ENCODE measurements at regions not wholly inside any gene's neighbourhood (a gene's known extent, or its start where the extent isn't known, plus 50 kb on each side); places are given as distances from the start of the nearest gene placed in this dataset.

DNA sequence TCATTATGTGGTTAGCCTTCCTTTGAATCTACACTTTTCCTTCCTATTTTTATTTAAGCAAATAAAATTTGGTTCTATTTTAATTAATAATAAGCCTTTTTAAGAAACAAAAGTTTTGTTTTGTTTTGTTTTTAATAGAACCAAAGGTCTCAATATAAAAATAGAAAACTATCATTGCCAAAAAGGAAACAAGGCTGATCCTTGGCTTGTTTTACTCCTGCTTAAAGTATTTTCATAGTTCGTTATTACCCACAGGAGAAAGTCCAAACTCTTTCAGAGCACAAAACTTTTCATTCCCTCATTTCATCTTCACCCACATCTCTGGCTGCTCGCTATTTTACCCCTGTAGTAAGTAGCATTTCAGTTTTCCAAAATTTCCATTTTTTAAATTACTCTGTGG is 374.8 kb downstream of the SEMA3D start:
- no peaks in the 10 kb centered on the region for H3K36me3 ChIP-seq
- H3K9me3 ChIP-seq = no peaks in the 10 kb centered on the region
- H3K27me3 ChIP-seq = no peaks in the 10 kb centered on the region
- intact Hi-C loops (cut with DNase I) = no loop called here
- 50 to 60% methylated on average over 2 of the region's 2 CpGs for WGBS, 2 donors
- H3K4me1 ChIP-seq = peaks cover 0 to 11% (median 5%) of the 10 kb centered on the region in 4 donors
- TF ChIP-seq POLR2AphosphoS5 (IDR thresholded peaks at IDR 0.05) = no peak
- no peak overlapping the region for H3K27ac ChIP-seq
- no peak for DNase-seq
- H3K4me3 ChIP-seq = no peak overlapping the region

DNA sequence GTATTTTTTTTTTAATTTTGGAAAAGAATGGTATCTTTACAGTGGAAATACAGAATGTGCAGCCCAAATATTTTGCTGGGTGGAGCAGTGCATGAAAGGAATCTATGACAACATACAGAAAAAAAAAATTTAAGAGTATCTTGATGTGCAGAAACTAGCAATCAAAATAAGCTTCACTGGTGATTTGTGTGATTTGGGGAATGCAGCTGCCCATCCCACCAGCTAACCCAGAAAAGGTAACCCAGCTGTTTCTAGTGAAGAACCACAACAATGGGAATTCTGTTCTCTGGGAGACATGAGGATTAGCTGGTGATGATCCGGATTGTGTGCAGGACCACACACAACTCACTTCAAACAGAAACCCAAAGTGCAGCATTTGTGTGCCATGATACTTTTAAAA is 375.5 kb downstream of the SEMA3D start:
- 73 to 80% methylated on average over 1 of the region's 1 CpG for WGBS, 2 donors

DNA sequence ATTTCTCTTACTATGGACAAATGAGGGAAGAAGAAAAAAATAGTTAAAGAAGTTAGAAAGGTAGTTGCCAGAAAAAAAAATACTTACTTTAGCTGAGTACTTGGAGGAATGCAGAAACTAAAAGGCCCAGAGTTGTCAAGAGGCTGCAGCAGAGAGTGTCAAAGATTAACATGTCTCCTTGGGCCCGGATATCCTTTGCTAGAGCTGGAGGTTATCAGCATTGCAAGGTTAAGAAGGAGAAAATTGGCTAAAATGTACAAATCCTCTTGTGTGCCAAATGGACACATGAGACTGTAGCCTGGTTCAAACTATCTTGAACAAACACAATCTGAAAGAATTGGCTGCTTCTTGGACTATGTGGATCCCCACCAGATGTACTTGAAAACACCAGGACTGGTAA is 377.0 kb downstream of the SEMA3D start:
- intact Hi-C loops (cut with DNase I) = no loop called here
- Histone ChIP-seq H3K27ac (no peak overlapping the region), H3K27me3 (no peaks in the 10 kb centered on the region), H3K4me1 (peaks cover 0 to 11% (median 5%) of the 10 kb centered on the region in 4 donors), H3K9me3 (no peaks in the 10 kb centered on the region), H3K4me3 (no peak overlapping the region), H3K36me3 (no peaks in the 10 kb centered on the region)
- TF ChIP-seq POLR2A (IDR thresholded peaks at IDR 0.05) (no peak), EP300 (IDR thresholded peaks at IDR 0.05) (no peak), POLR2AphosphoS5 (IDR thresholded peaks at IDR 0.05) (no peak)
- TF ChIP-seq, protein P1, sequence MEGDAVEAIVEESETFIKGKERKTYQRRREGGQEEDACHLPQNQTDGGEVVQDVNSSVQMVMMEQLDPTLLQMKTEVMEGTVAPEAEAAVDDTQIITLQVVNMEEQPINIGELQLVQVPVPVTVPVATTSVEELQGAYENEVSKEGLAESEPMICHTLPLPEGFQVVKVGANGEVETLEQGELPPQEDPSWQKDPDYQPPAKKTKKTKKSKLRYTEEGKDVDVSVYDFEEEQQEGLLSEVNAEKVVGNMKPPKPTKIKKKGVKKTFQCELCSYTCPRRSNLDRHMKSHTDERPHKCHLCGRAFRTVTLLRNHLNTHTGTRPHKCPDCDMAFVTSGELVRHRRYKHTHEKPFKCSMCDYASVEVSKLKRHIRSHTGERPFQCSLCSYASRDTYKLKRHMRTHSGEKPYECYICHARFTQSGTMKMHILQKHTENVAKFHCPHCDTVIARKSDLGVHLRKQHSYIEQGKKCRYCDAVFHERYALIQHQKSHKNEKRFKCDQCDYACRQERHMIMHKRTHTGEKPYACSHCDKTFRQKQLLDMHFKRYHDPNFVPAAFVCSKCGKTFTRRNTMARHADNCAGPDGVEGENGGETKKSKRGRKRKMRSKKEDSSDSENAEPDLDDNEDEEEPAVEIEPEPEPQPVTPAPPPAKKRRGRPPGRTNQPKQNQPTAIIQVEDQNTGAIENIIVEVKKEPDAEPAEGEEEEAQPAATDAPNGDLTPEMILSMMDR (IDR thresholded peaks at IDR 0.05) = no peak
- WGBS, 2 donors = 82 to 86% methylated on average over 1 of the region's 1 CpG
- no peak for DNase-seq

More for the DNA sequence above, 375.5 kb downstream of the SEMA3D start:
- TF ChIP-seq POLR2AphosphoS5 (IDR thresholded peaks at IDR 0.05) = no peak
- TF ChIP-seq, protein P1 (IDR thresholded peaks at IDR 0.05) = no peak
- no peak for TF ChIP-seq EP300 (IDR thresholded peaks at IDR 0.05)
- no peak for TF ChIP-seq POLR2A (IDR thresholded peaks at IDR 0.05)
- intact Hi-C loops (cut with DNase I) = no loop called here
- Histone ChIP-seq H3K36me3 (no peaks in the 10 kb centered on the region), H3K27me3 (no peaks in the 10 kb centered on the region), H3K4me3 (no peak overlapping the region), H3K27ac (no peak overlapping the region), H3K9me3 (no peaks in the 10 kb centered on the region), H3K4me1 (peaks cover 0 to 11% (median 5%) of the 10 kb centered on the region in 4 donors)
- no peak for DNase-seq

DNA sequence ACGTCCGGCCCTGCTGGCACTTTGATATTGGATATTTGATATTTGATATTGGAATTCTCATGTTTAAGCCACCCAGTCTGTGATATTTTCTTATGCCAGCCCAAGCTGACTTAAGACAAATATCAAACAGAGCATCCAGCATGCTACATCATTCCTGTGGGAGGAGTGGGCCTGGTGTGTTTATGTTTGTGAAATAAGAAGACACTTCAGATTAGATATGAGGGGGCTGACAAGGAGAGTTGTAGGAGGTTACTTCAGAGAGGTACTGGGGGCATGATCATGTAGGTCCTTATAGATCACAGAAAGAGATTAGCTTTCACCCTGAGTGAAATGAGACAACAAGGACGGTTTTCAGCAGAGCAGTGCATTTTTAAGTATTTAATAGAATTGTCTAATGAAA is 382.9 kb downstream of the SEMA3D start:
- TF ChIP-seq, protein P1 (IDR thresholded peaks at IDR 0.05) = no peak
- TF ChIP-seq POLR2A (IDR thresholded peaks at IDR 0.05) = no peak
- TF ChIP-seq POLR2AphosphoS5 (IDR thresholded peaks at IDR 0.05) = no peak
- TF ChIP-seq EP300 (IDR thresholded peaks at IDR 0.05) = no peak
- H3K9me3 ChIP-seq = no peaks in the 10 kb centered on the region
- no peak overlapping the region for H3K27ac ChIP-seq
- H3K27me3 ChIP-seq = no peaks in the 10 kb centered on the region
- H3K4me1 ChIP-seq = no peaks in the 10 kb centered on the region
- 93 to 95% methylated on average over 3 of the region's 3 CpGs for WGBS, 2 donors
- intact Hi-C loops (cut with DNase I) = no loop called here
- no peaks in the 10 kb centered on the region for H3K36me3 ChIP-seq
- H3K4me3 ChIP-seq = no peak overlapping the region
- DNase-seq = no peak

DNA sequence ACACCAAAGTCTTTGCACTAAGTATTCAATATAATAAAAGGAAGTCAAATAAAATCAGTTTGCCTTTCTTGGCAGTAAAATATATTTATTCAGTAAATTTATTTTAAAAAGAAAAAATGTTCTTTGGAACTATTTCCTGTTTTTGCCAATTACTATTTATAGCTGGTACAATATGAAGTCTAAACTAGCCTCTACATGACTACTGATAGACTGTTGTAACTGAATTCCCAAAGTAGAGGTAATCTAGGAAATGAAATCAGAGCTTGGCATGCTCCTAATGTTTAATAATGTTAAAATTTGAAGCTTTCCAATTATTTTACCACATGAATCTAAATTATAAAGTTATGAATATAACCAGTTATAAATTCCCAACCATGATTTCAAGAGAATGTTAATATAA is 385.5 kb downstream of the SEMA3D start:
- intact Hi-C loops (cut with DNase I) = no loop called here
- DNase-seq = no peak
- Histone ChIP-seq H3K4me1 (no peaks in the 10 kb centered on the region), H3K4me3 (no peak overlapping the region), H3K36me3 (no peaks in the 10 kb centered on the region), H3K9me3 (no peaks in the 10 kb centered on the region), H3K27me3 (no peaks in the 10 kb centered on the region), H3K27ac (no peak overlapping the region)
- TF ChIP-seq, protein P1 (IDR thresholded peaks at IDR 0.05) = no peak
- TF ChIP-seq POLR2AphosphoS5 (IDR thresholded peaks at IDR 0.05) (no peak), EP300 (IDR thresholded peaks at IDR 0.05) (no peak), POLR2A (IDR thresholded peaks at IDR 0.05) (no peak)
